ENCODE measurements at regions not wholly inside any gene's neighbourhood (a gene's known extent, or its start where the extent isn't known, plus 50 kb on each side); places are given as distances from the start of the nearest gene placed in this dataset.

GRCh38 chr1:5637171-5637570, 355.1 kb downstream of the NPHP4 start (continued):
- TF ChIP-seq ZNF121 (CRISPR knock-in tag; IDR thresholded peaks at IDR 0.05) (no peak), CBFB (CRISPR knock-in tag; IDR thresholded peaks at IDR 0.05; ENCODE audit: low read depth) (no peak), NR2C2 (CRISPR knock-in tag; IDR thresholded peaks at IDR 0.05) (no peak), ATF2 (CRISPR knock-in tag; IDR thresholded peaks at IDR 0.05; ENCODE audit: borderline replicate concordance, low read depth) (no peak), TEAD4 (CRISPR knock-in tag; IDR thresholded peaks at IDR 0.05) (no peak), FOXK1 (CRISPR knock-in tag; IDR thresholded peaks at IDR 0.05) (no peak), FOXP4 (CRISPR knock-in tag; IDR thresholded peaks at IDR 0.05) (no peak), ZNF423 (CRISPR knock-in tag; IDR thresholded peaks at IDR 0.05) (no peak)

- Mint-ChIP-seq H3K4me3 (no peak overlapping the region), H3K27ac (no peak overlapping the region), H3K9me3 (peaks cover 78% of the 10 kb centered on the region), H3K4me1 (no peaks in the 10 kb centered on the region), H3K27me3 (ENCODE audit: low read depth) (peaks cover 9% of the 10 kb centered on the region), H3K36me3 (peaks cover 35% of the 10 kb centered on the region)
- ChIA-PET POLR2A (no interaction called here), CTCF (interaction anchor here (5.7 kb wide), 1 partner anchor 111 kb away, joined by 23 read pairs; no protein-coding TSS in a partner anchor)
- TF ChIP-seq ZNF416 (CRISPR knock-in tag; IDR thresholded peaks at IDR 0.05): no peak
- TF ChIP-seq CREM (CRISPR knock-in tag; IDR thresholded peaks at IDR 0.05): no peak
- TF ChIP-seq TEAD1 (CRISPR knock-in tag; IDR thresholded peaks at IDR 0.05): no peak
- TF ChIP-seq FOXP1 (CRISPR knock-in tag; IDR thresholded peaks at IDR 0.05; ENCODE audit: borderline replicate concordance): no peak
- ATAC-seq: no peak
- DNase-seq (ENCODE audit: low spot score): no peak
These were observed 357.3 kb downstream of the NPHP4 start for GRCh38 chr1:5634893-5635292.

GRCh38 chr1:5632814-5633213, 359.4 kb downstream of the NPHP4 start:
- no peaks in the 10 kb centered on the region for H3K4me1 Mint-ChIP-seq
- ChIA-PET CTCF (interaction anchor here (1.4 kb wide), 1 partner anchor 113 kb away, joined by 3 read pairs; no protein-coding TSS in a partner anchor), POLR2A (no interaction called here)
- ATAC-seq (no peak), DNase-seq (ENCODE audit: low spot score) (no peak)
- peaks cover 82% of the 10 kb centered on the region for H3K9me3 Mint-ChIP-seq
- H3K27ac Mint-ChIP-seq: no peak overlapping the region
- no peak overlapping the region for H3K4me3 Mint-ChIP-seq
- H3K27me3 Mint-ChIP-seq (ENCODE audit: low read depth): peaks cover 15% of the 10 kb centered on the region
- TF ChIP-seq ZMAT4 (CRISPR knock-in tag; IDR thresholded peaks at IDR 0.05) (no peak), E2F5 (CRISPR knock-in tag; IDR thresholded peaks at IDR 0.05) (no peak), ZNF232 (CRISPR knock-in tag; IDR thresholded peaks at IDR 0.05) (no peak), RELA (CRISPR knock-in tag; IDR thresholded peaks at IDR 0.05; ENCODE audit: borderline replicate concordance) (no peak)
- H3K36me3 Mint-ChIP-seq: peaks cover 30% of the 10 kb centered on the region

GRCh38 chr1:5632224-5632623, 360.0 kb downstream of the NPHP4 start:
- POLR2A ChIA-PET: no interaction called here
- peaks cover 29% of the 10 kb centered on the region for H3K36me3 Mint-ChIP-seq
- peaks cover 14% of the 10 kb centered on the region for H3K27me3 Mint-ChIP-seq (ENCODE audit: low read depth)
- no peak overlapping the region for H3K4me3 Mint-ChIP-seq
- H3K9me3 Mint-ChIP-seq: peaks cover 83% of the 10 kb centered on the region
- H3K27ac Mint-ChIP-seq: no peak overlapping the region
- CTCF ChIA-PET: interaction anchor here (1.4 kb wide), 1 partner anchor 114 kb away, joined by 3 read pairs; no protein-coding TSS in a partner anchor
- no peaks in the 10 kb centered on the region for H3K4me1 Mint-ChIP-seq
- DNase-seq (ENCODE audit: low spot score) (no peak), ATAC-seq (no peak)
- TF ChIP-seq SOX15 (CRISPR knock-in tag; IDR thresholded peaks at IDR 0.05): no peak
- TF ChIP-seq TP53 (CRISPR knock-in tag; IDR thresholded peaks at IDR 0.05): no peak
- no peak for TF ChIP-seq JUN (CRISPR knock-in tag; IDR thresholded peaks at IDR 0.05)
- TF ChIP-seq GABPB1 (CRISPR knock-in tag; IDR thresholded peaks at IDR 0.05): no peak
- no peak for TF ChIP-seq GRHL2 (CRISPR knock-in tag; IDR thresholded peaks at IDR 0.05; ENCODE audit: insufficient replicate concordance, severe bottlenecking)
- no peak for TF ChIP-seq MLX (CRISPR knock-in tag; IDR thresholded peaks at IDR 0.05)
- TF ChIP-seq ZNF138 (CRISPR knock-in tag; conservative IDR thresholded peaks at IDR 0.05): no peak
- no peak for TF ChIP-seq USF2 (CRISPR knock-in tag; IDR thresholded peaks at IDR 0.05)
- no peak for TF ChIP-seq CREB1 (CRISPR knock-in tag; IDR thresholded peaks at IDR 0.05)
- no peak for TF ChIP-seq HMGXB4 (CRISPR knock-in tag; IDR thresholded peaks at IDR 0.05)

All from WTC11 (cell line).